Endodermal cell (in vitro differentiated cells): ENCODE measurements at regions not wholly inside any gene's neighbourhood (a gene's known extent, or its start where the extent isn't known, plus 50 kb on each side); places are given as distances from the start of the nearest gene placed in this dataset.

Experiments
- DNase-seq: peaks from one replicate; pipeline ENCODE4 v3.0.0-alpha.2; 2017
- H3K27ac ChIP-seq: 2 replicates; pipeline ENCODE4 v1.5.1; 2013; ENCODE audit warnings: mild to moderate bottlenecking, low read depth, low read length, moderate library complexity
- H3K27me3 ChIP-seq: 2 replicates; pipeline ENCODE4 v1.6.1; 2013; ENCODE audit warnings: mild to moderate bottlenecking, low read length, moderate library complexity; ENCODE audit not compliant: insufficient read depth, control insufficient read depth, poor library complexity, severe bottlenecking
- H3K36me3 ChIP-seq: 2 replicates; pipeline ENCODE4 v1.7.0; 2013; ENCODE audit warnings: mild to moderate bottlenecking, low read length, moderate library complexity; ENCODE audit not compliant: control insufficient read depth, insufficient read depth
- H3K4me1 ChIP-seq: one replicate; pipeline ENCODE4 v1.7.0; 2013; ENCODE audit warnings: low read length; ENCODE audit not compliant: control insufficient read depth, insufficient read depth
- H3K4me3 ChIP-seq: 2 replicates; pipeline ENCODE4 v1.5.1; 2013; ENCODE audit warnings: mild to moderate bottlenecking, low read length, moderate library complexity
- H3K9ac ChIP-seq: 2 replicates; pipeline ENCODE4 v1.6.1; 2013; ENCODE audit warnings: mild to moderate bottlenecking, low read length, moderate library complexity; ENCODE audit not compliant: poor library complexity, severe bottlenecking; ENCODE audit errors: extremely low read depth
- H3K9me3 ChIP-seq: 2 replicates; pipeline ENCODE4 v1.6.1; 2013; ENCODE audit warnings: mild to moderate bottlenecking, low read length, moderate library complexity; ENCODE audit not compliant: control insufficient read depth
- H3K27ac Mint-ChIP-seq: 2 replicates; pipeline ENCODE4 v1.8.0; 2020; ENCODE audit warnings: mixed read lengths
- H3K27me3 Mint-ChIP-seq: 2 replicates; pipeline ENCODE4 v1.8.0; 2021; ENCODE audit warnings: mild to moderate bottlenecking, mixed read lengths; ENCODE audit not compliant: insufficient read depth
- H3K36me3 Mint-ChIP-seq: 2 replicates; pipeline ENCODE4 v1.8.0; 2020; ENCODE audit warnings: low read depth, mixed read lengths
- H3K4me1 Mint-ChIP-seq: 2 replicates; pipeline ENCODE4 v1.8.0; 2020; ENCODE audit warnings: mixed read lengths
- H3K4me3 Mint-ChIP-seq: 2 replicates; pipeline ENCODE4 v1.8.0; 2020; ENCODE audit warnings: mild to moderate bottlenecking, moderate library complexity, mixed read lengths
- H3K9me3 Mint-ChIP-seq: 2 replicates; pipeline ENCODE4 v1.8.0; 2020; ENCODE audit warnings: mild to moderate bottlenecking, mixed read lengths
- WGBS, 2 experiments: methylation state at CpG; one replicate each; pipeline versions ENCODE4 v1.1.5 to v1.1.7; 2013; ENCODE audit warnings: missing lambda C conversion rate in 2 of 2, mixed read lengths in 1 of 2; ENCODE audit not compliant: insufficient coverage in 1 of 2, insufficient read length in 1 of 2; 5-methylcytosine and 5-hydroxymethylcytosine counted together
- TF ChIP-seq, protein P1 (sequence below): fragments of 200-600 bp; sonication (generic); conservative IDR thresholded peaks from 2 replicates; pipeline ENCODE4 v1.5.0; 2021; ENCODE audit warnings: antibody characterized with exemption, mild to moderate bottlenecking

DNA sequence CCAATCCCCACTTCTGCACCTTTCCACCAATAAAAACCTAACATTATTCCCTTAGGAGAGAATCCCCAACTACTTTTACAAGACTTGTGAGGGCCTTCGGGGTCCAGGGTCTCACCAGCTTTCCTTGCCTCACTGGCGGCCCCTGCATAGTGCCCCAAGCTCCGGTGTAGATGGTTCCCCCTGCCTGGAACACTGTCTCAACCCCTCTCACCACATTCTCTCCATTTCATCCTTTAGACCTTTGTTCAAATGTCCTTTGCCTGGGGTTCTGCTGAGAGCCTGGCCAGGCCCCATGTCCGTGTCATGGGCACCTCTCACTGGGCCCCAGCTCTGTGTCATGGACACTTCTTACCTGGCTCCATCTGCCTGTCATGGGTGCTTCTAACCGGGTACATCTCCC, 64.5 kb upstream of the SORCS3 start:
- WGBS, 2 experiments, result 95 to 100% methylated on average over 3 to 5 of the region's 5 CpGs
- H3K27me3 ChIP-seq, result no peaks in the 10 kb centered on the region
- H3K9ac ChIP-seq, result no peak overlapping the region
- H3K9me3 ChIP-seq, result peaks cover 4% of the 10 kb centered on the region
- H3K4me1 ChIP-seq, result no peaks in the 10 kb centered on the region
- no peak overlapping the region for H3K4me3 ChIP-seq
- Mint-ChIP-seq H3K27ac (no peak overlapping the region), H3K4me1 (no peaks in the 10 kb centered on the region), H3K27me3 (peaks cover 5% of the 10 kb centered on the region), H3K9me3 (no peaks in the 10 kb centered on the region), H3K4me3 (no peak overlapping the region), H3K36me3 (no peaks in the 10 kb centered on the region)
- TF ChIP-seq, protein P1, sequence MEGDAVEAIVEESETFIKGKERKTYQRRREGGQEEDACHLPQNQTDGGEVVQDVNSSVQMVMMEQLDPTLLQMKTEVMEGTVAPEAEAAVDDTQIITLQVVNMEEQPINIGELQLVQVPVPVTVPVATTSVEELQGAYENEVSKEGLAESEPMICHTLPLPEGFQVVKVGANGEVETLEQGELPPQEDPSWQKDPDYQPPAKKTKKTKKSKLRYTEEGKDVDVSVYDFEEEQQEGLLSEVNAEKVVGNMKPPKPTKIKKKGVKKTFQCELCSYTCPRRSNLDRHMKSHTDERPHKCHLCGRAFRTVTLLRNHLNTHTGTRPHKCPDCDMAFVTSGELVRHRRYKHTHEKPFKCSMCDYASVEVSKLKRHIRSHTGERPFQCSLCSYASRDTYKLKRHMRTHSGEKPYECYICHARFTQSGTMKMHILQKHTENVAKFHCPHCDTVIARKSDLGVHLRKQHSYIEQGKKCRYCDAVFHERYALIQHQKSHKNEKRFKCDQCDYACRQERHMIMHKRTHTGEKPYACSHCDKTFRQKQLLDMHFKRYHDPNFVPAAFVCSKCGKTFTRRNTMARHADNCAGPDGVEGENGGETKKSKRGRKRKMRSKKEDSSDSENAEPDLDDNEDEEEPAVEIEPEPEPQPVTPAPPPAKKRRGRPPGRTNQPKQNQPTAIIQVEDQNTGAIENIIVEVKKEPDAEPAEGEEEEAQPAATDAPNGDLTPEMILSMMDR, result no peak
- H3K36me3 ChIP-seq, result no peaks in the 10 kb centered on the region
- DNase-seq, result peak; percentile 30
- H3K27ac ChIP-seq, result no peak overlapping the region

DNA sequence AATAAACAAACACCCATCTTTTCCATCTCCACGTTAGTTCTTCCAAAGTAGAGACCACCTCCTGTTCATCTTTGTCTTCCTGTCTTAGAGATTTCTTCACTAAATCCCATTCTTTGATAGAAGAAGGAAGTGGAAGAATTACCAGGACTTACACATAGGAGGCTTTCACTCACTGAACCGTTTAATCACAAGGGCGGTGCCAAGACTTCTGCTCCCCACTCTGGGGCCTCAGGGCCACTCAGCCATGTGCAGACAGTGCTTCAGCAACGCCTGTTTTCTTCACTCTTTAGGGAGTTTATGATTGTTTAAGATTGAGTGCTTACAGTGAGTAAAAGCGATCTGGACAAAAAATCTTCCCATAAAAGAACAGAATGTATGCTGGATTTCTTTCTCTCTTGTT, 63.9 kb upstream of the SORCS3 start:
- Histone ChIP-seq H3K9me3 (no peaks in the 10 kb centered on the region), H3K36me3 (no peaks in the 10 kb centered on the region), H3K4me1 (no peaks in the 10 kb centered on the region), H3K27me3 (no peaks in the 10 kb centered on the region), H3K9ac (no peak overlapping the region), H3K27ac (no peak overlapping the region), H3K4me3 (no peak overlapping the region)
- H3K4me1 Mint-ChIP-seq, result no peaks in the 10 kb centered on the region
- H3K27ac Mint-ChIP-seq, result no peak overlapping the region
- WGBS, 2 experiments, result 70 to 85% methylated on average over 3 to 5 of the region's 5 CpGs
- TF ChIP-seq, protein P1, result no peak
- H3K9me3 Mint-ChIP-seq, result no peaks in the 10 kb centered on the region
- peaks cover 7% of the 10 kb centered on the region for H3K27me3 Mint-ChIP-seq
- DNase-seq, result peak; percentile 11
- H3K4me3 Mint-ChIP-seq, result no peak overlapping the region
- H3K36me3 Mint-ChIP-seq, result no peaks in the 10 kb centered on the region

DNA sequence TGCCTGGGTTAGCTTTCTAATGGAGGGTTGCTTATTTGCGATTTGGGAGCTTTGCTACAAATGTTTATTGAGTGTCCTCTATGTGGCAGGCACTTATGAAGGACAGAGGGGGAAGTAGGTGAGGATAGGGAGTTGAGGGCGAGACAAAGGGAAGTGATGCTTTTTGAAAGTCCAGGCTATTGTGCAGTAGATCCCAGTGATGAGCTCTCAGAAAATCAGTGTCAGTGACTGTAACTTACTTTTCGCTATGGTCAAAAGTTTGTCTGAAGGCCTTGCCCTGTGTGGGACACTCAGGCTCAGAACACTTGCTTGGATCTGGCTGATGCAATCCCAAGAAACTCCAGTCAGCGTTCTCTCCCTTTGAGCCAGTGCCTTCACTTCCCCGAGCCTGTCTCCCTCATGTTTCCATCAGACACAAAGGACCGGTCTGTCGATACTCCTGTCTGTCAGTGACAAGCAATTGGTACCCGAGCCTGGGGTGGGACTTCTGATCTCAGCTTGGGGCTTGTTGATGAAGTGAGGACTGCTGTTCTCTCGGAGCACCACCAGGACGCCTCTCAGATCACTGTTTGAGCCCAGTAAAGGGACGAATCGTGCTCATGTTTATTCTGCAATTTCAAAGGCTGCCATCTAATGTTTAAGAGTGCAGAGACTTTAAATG, 63.1 kb upstream of the SORCS3 start:
- no peaks in the 10 kb centered on the region for H3K9me3 Mint-ChIP-seq
- Histone ChIP-seq H3K36me3 (no peaks in the 10 kb centered on the region), H3K4me1 (no peaks in the 10 kb centered on the region), H3K9me3 (no peaks in the 10 kb centered on the region), H3K27ac (no peak overlapping the region), H3K9ac (no peak overlapping the region), H3K27me3 (no peaks in the 10 kb centered on the region), H3K4me3 (no peak overlapping the region)
- no peaks in the 10 kb centered on the region for H3K36me3 Mint-ChIP-seq
- no peak overlapping the region for H3K4me3 Mint-ChIP-seq
- no peaks in the 10 kb centered on the region for H3K4me1 Mint-ChIP-seq
- WGBS, 2 experiments, result 82 to 83% methylated on average over 7 to 12 of the region's 12 CpGs
- DNase-seq, result peak; percentile 72
- TF ChIP-seq, protein P1, result peak; percentile 69
- H3K27me3 Mint-ChIP-seq, result peaks cover 16% of the 10 kb centered on the region
- no peak overlapping the region for H3K27ac Mint-ChIP-seq
